Keratinocyte (primary cell): ENCODE measurements at regions not wholly inside any gene's neighbourhood (a gene's known extent, or its start where the extent isn't known, plus 50 kb on each side); places are given as distances from the start of the nearest gene placed in this dataset.

Source experiments
- DNase-seq: peaks from one replicate; pipeline ENCODE4 v3.0.0-alpha.2; 2011; ENCODE audit warnings: low read depth, missing footprints, low spot score
- FAIRE-seq: peaks from 2 replicates; lab custom pipeline; 2011; peaks lifted over from hg19 to GRCh38; lab: Jason Lieb, UNC
- H2AFZ ChIP-seq: 2 replicates; pipeline ENCODE4 v1.6.0; 2012; ENCODE audit warnings: low read length, control low read depth, inconsistent platforms; ENCODE audit not compliant: control insufficient read depth
- H3K27ac ChIP-seq: 2 replicates; pipeline ENCODE4 v1.5.1; 2011; ENCODE audit warnings: low read length; ENCODE audit not compliant: control insufficient read depth, insufficient read depth
- H3K27me3 ChIP-seq: 3 replicates; pipeline ENCODE4 v1.6.0; 2011; ENCODE audit warnings: low read length; ENCODE audit not compliant: control insufficient read depth, insufficient read depth; ENCODE audit errors: extremely low read depth
- H3K36me3 ChIP-seq, 2 experiments: 2 replicates in 1 of 2; 3 replicates in 1 of 2; pipeline ENCODE4 v1.5.1; 2011; ENCODE audit warnings: low read length in 2 of 2, mild to moderate bottlenecking in 1 of 2; ENCODE audit not compliant: control insufficient read depth in 2 of 2, insufficient read depth in 2 of 2; ENCODE audit errors: extremely low read depth in 1 of 2
- H3K4me1 ChIP-seq: 3 replicates; pipeline ENCODE4 v1.5.1; 2011; ENCODE audit warnings: low read length; ENCODE audit not compliant: control insufficient read depth, insufficient read depth; ENCODE audit errors: extremely low read depth
- H3K4me2 ChIP-seq: 3 replicates; pipeline ENCODE4 v1.6.0; 2011; ENCODE audit warnings: low read depth, low read length; ENCODE audit not compliant: control insufficient read depth, insufficient read depth; ENCODE audit errors: extremely low read depth
- H3K4me3 ChIP-seq, 3 experiments: fragments of 200-600 bp in 1 of 3; sonication (generic) in 1 of 3; 2 replicates in 2 of 3; 3 replicates in 1 of 3; pipeline ENCODE4 v1.5.1; 2011 to 2016; ENCODE audit warnings: low read length in 3 of 3, mild to moderate bottlenecking in 3 of 3, control low read depth in 2 of 3, inconsistent platforms in 1 of 3, low read depth in 1 of 3, mixed read lengths in 1 of 3, mixed run types in 1 of 3, moderate library complexity in 1 of 3; ENCODE audit not compliant: control insufficient read depth in 2 of 3, insufficient read depth in 2 of 3; ENCODE audit errors: extremely low read depth in 1 of 3
- H3K79me2 ChIP-seq: 2 replicates; pipeline ENCODE4 v1.6.0; 2012; ENCODE audit warnings: low read length; ENCODE audit not compliant: control insufficient read depth, insufficient read depth
- H3K9ac ChIP-seq: 3 replicates; pipeline ENCODE4 v1.6.0; 2011; ENCODE audit warnings: low read length; ENCODE audit not compliant: control insufficient read depth, insufficient read depth; ENCODE audit errors: extremely low read depth
- H3K9me1 ChIP-seq: 3 replicates; pipeline ENCODE4 v1.6.0; 2011; ENCODE audit warnings: low read length; ENCODE audit not compliant: control insufficient read depth, insufficient read depth; ENCODE audit errors: extremely low read depth
- H3K9me3 ChIP-seq: 2 replicates; pipeline ENCODE4 v1.5.1; 2012; ENCODE audit warnings: low read depth, low read length; ENCODE audit not compliant: control insufficient read depth
- H4K20me1 ChIP-seq: 3 replicates; pipeline ENCODE4 v1.6.0; 2011; ENCODE audit warnings: low read length; ENCODE audit not compliant: control insufficient read depth, insufficient read depth; ENCODE audit errors: extremely low read depth
- EZH2 ChIP-seq: IDR thresholded peaks from one replicate; pipeline ENCODE4 v1.6.1; 2012; ENCODE audit warnings: inconsistent platforms, mild to moderate bottlenecking, low read length, moderate library complexity
- dilution Hi-C: fragments of 300-500 bp; cut with MboI; formaldehyde crosslinking; loops from one replicate; pipeline ENCODE4 v1.7.0; 2020; ENCODE audit warnings: low sequenced_read_pairs; ENCODE audit not compliant: extremely low pct_ligation_motif_present
- TF ChIP-seq, protein P1 (sequence below), 3 experiments: IDR thresholded peaks in 1 of 3; conservative IDR thresholded peaks in 1 of 3; optimal IDR thresholded peaks in 1 of 3; 2 replicates in 2 of 3; 3 replicates in 1 of 3; pipeline versions ENCODE3 to v1.5.1; 2011; ENCODE audit warnings: low read length in 3 of 3, mild to moderate bottlenecking in 3 of 3, moderate library complexity in 2 of 3, control low read depth in 1 of 3, inconsistent platforms in 1 of 3; ENCODE audit not compliant: insufficient read depth in 2 of 3; ENCODE audit errors: extremely low read depth in 1 of 3

DNA sequence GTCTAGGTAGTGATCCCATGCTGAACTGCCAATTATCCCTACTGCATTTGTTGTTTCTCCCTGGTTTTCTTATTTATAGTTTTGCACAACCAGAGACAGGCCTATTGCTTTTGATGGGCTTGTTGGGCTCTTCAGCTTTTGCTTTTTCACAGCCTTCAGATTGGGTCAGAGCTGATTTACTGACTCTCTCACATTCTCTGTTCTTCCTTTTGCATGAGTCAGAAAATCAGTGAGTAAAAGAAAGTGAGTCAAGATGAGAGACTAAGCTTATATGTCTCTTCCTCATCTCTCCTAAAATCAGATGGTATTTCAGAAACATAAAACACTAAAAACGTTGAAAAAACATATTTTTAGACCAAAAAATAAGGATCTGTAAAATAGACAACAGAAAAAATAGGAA is 1135.4 kb downstream of the XPNPEP1 start:
- FAIRE-seq = no peak
- no peaks in the 10 kb centered on the region for H3K9me1 ChIP-seq

DNA sequence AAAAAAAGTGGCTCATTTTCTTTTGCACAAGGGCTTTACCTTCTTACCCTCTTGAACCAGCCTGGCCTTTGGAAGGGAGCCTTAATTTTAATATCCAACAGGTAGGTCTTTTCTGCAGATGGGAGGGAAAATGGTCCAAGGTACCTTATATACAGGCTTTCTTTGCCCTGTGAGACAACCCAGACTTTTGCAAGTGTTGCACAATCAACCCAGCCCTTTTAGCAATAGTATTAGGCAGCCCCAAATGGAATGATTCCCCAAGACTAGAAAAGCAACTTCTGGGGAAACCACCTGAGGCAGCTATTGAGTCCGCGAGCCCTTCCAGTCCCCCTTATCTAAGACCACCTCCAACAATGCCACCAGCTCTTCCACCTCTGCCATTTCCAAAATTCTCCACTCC is 1138.3 kb downstream of the XPNPEP1 start:
- dilution Hi-C loops = no loop called here
- no peak overlapping the region for H3K27ac ChIP-seq
- H3K9me1 ChIP-seq = no peaks in the 10 kb centered on the region
- H3K9ac ChIP-seq = no peak overlapping the region
- H4K20me1 ChIP-seq = no peaks in the 10 kb centered on the region
- no peak overlapping the region for H3K4me2 ChIP-seq
- TF ChIP-seq, protein P1, sequence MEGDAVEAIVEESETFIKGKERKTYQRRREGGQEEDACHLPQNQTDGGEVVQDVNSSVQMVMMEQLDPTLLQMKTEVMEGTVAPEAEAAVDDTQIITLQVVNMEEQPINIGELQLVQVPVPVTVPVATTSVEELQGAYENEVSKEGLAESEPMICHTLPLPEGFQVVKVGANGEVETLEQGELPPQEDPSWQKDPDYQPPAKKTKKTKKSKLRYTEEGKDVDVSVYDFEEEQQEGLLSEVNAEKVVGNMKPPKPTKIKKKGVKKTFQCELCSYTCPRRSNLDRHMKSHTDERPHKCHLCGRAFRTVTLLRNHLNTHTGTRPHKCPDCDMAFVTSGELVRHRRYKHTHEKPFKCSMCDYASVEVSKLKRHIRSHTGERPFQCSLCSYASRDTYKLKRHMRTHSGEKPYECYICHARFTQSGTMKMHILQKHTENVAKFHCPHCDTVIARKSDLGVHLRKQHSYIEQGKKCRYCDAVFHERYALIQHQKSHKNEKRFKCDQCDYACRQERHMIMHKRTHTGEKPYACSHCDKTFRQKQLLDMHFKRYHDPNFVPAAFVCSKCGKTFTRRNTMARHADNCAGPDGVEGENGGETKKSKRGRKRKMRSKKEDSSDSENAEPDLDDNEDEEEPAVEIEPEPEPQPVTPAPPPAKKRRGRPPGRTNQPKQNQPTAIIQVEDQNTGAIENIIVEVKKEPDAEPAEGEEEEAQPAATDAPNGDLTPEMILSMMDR (optimal IDR thresholded peaks at IDR 0.05 in 1 of 3, IDR thresholded peaks at IDR 0.05 in 1 of 3, conservative IDR thresholded peaks at IDR 0.05 in 1 of 3; ENCODE audit: extremely low read depth in 1 of 3, insufficient read depth in 2 of 3, low read length in 3 of 3) = no peak
- TF ChIP-seq EZH2 = no peak
- H2AFZ ChIP-seq = no peak overlapping the region
- no peaks in the 10 kb centered on the region for H3K9me3 ChIP-seq
- H3K27me3 ChIP-seq = no peaks in the 10 kb centered on the region
- DNase-seq = no peak
- H3K36me3 ChIP-seq = no peaks in the 10 kb centered on the region
- no peak overlapping the region for H3K4me3 ChIP-seq
- FAIRE-seq = no peak
- no peaks in the 10 kb centered on the region for H3K79me2 ChIP-seq
- no peaks in the 10 kb centered on the region for H3K4me1 ChIP-seq

More for the DNA sequence above, 1135.4 kb downstream of the XPNPEP1 start:
- no peaks in the 10 kb centered on the region for H3K9me3 ChIP-seq
- no peaks in the 10 kb centered on the region for H4K20me1 ChIP-seq
- H3K4me2 ChIP-seq = no peak overlapping the region
- H3K4me3 ChIP-seq = no peak overlapping the region
- H3K4me1 ChIP-seq = no peaks in the 10 kb centered on the region
- H3K9ac ChIP-seq = no peak overlapping the region
- no peaks in the 10 kb centered on the region for H3K79me2 ChIP-seq
- H2AFZ ChIP-seq = no peak overlapping the region
- no peak overlapping the region for H3K27ac ChIP-seq
- dilution Hi-C loops = no loop called here
- no peaks in the 10 kb centered on the region for H3K36me3 ChIP-seq
- H3K27me3 ChIP-seq = no peaks in the 10 kb centered on the region
- DNase-seq = no peak
- TF ChIP-seq, protein P1 (optimal IDR thresholded peaks at IDR 0.05 in 1 of 3, IDR thresholded peaks at IDR 0.05 in 1 of 3, conservative IDR thresholded peaks at IDR 0.05 in 1 of 3; ENCODE audit: extremely low read depth in 1 of 3, insufficient read depth in 2 of 3, low read length in 3 of 3) = no peak
- no peak for TF ChIP-seq EZH2
